GM21381 (cell line): ENCODE measurements at regions not wholly inside any gene's neighbourhood (a gene's known extent, or its start where the extent isn't known, plus 50 kb on each side); places are given as distances from the start of the nearest gene placed in this dataset.
"Not testable (repeated sequence)": the region's sequence is repeated elsewhere in the genome, so short reads cannot be mapped to it uniquely, and the experiment has no call there.

Source experiments
- ATAC-seq: cut with Tn5 transposase; IDR thresholded peaks from one replicate; pipeline ENCODE4 v1.9.1; 2021; ENCODE audit warnings: mild to moderate bottlenecking, moderate library complexity; ENCODE audit not compliant: unreplicated experiment

DNA sequence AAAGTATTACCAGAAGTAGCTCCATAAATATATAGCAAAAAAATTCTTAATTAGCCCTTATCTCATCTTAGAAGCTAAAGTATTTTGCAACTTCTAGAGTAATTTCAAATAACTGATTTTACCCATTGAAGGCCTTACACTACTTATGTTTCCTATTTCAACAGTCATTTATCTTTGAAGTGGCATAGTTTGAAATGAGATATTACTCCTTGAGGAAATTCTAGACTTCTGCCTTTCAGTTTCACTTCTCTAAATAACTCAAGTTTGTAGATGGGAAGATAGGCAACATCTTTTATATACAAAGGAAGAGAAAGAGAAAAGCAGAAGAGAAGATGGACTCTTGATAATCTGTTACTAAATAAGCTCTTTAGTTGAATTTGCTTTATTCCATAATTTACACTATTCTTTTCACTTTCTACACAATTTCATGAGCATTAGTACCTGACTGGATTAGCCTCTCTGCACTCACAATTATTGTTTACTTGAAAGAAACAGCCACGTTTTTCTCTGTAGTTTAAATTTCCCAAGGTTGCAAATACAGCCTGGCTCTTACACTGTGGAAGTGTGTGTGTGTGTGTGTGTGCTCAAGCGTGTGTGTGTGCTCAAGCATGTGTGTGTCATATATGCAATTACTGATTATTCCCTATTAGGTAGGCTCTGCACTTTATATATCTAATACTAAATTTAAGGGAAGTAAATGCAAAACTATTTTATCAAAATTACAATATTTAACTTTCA lies 60.6 kb upstream of the EMB start:
- ATAC-seq = peak; percentile 97

DNA sequence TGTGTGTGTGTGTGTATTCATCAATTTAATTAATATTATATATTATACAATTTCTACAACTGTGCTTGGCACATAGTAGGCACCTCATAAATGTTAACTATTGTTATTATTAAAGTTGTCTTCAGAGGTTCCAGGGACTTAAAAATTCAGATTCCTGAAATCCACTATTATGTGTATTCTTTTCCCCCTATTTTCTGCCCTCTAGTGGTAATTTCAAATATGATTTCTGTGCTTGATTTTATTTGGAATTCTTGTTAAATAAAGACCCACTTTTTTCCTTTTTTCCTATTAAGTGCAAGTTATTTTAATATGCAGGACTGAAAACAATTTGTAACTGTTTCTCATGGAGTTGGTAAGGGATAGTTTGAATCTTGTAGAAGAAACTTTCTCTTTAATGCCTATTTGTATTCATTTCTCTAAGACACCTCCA lies 72.0 kb upstream of the EMB start:
- not testable (repeated sequence) for ATAC-seq

DNA sequence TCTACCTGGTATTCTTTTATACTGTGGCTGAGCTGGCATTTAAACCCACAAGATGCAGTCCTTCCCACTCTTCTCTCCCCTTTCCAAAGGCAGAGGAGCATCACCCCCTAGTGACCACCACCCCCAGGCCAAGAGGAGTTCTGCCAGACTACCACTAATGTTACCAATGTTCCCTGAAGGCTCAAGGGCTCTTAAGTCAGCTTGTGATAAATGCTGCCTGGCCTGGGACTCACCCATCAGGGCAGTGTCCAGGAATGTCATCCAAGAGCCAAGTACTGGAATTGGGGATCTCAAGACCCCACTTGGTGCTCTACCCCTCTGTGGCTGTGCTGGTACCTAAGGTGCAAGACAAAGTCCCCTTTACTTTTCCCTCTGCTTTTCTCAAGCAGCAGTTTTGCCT lies 80.0 kb upstream of the EMB start:
- not testable (repeated sequence) for ATAC-seq

DNA sequence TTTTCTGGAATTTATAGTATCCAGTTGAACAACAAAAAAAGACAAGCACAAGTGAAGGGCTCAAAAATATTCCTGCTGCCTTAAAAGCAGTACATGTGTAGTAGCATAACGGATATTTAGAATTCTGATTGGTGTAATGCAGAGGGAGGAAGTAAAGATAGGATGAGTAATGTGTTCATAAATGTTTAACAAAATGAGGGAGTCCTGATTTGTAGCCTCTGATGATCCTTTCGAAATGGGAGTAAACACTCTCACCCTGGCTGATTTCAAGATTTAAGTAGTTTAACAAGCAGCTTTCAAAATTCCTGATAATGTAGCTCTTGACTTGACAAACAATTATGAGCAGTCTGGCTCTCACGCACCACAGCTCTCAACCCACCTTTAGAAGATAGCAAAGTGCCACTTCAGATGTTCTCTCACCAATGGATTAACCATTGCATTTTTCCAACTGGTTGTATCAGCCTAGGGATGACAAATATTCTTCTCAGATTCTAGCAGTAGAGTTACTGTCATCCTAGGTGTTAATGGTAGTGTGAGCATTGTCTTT lies 86.5 kb upstream of the EMB start:
- not testable (repeated sequence) for ATAC-seq

DNA sequence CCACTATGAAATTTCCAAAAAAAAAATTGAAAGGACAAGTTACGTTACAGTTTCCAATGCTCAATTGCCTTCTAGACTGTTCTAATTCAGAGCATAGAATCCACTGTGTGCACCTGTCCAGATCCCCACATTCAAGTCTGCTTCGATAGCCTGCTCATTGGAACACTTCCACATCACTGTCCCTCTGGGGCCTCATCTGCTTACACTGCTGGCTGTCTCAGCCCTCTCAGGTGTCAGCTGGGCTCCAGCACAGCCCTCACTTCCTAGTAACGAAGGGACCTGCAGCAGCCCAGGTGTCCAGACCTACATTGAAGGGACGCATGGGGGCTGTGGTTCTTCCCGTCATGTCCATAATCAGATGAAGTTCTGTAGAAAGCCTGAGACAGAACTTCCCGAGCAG lies 94.3 kb upstream of the EMB start:
- no peak for ATAC-seq

DNA sequence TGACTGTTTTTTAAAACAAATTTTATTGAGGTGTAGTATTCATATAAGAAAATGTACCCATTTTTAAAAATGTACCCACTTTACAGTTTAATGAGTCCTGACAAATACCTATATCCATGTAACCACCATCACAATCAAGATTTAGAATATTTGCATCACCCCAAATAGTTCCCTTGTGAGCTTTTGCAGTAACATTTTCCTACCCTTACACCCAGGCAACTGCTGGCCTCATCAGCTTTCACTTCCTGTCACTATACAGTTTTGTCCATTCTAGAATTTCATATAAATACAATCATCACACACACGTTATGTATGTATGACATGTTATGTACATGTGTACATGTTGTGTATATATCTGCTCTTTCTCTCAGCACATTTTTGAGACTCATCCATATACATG lies 96.4 kb upstream of the EMB start:
- not testable (repeated sequence) for ATAC-seq

DNA sequence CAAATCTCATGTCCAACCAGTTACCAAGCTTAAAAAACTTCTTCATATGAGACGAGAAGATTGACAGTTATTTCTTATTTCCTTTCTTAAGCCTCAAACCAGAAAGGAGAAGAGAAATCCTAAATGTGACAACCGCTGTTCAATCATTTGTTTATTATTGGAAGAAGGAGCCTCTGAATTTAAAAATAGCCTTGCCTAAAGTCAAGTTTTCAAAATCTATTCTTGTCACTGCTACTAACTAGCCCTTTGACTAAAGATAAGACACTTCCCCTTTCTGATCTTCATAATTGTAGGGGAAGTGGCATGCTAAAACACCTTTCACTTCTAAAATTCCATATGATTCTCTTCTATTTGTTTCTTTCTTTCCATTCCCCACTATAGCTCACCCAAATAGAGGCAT lies 106.2 kb upstream of the EMB start:
- ATAC-seq = peak; percentile 84

DNA sequence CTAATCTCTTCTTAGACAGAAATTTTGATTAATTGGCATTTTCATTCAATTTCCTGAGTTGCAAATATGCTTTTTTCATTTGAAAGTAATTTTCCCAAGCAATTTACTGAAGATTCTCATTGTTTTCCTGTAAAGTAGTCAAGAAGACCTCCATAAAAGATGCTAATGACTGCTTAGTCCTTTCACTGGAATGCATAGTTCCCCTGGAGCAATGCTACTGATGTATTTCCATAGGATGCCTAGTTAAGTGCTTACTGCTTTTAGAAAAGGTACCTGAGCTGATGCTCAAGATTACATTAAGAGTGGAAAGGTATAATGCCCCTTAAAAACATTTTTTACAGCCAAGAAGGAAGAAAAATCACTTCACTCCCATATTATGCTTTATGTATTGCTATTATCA lies 109.2 kb upstream of the EMB start:
- ATAC-seq = no peak

DNA sequence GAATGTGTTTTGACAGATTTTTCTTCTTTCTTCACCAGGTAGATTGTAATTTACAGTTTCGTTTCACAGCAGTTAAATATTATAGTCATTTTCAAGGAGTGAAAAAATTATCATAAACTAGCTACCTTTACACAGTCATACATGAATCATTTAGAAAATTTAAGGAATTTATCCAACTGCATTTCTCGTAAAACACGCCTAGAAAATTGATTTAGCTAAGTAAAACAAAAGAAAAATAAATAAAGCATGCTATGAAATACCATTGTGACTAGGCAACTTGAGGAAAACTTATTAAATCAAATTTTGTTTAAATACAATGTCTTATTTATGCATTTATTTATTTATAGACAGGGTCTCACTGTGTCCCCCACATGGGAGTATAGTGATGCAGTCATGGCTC lies 109.9 kb upstream of the EMB start:
- ATAC-seq = no peak

DNA sequence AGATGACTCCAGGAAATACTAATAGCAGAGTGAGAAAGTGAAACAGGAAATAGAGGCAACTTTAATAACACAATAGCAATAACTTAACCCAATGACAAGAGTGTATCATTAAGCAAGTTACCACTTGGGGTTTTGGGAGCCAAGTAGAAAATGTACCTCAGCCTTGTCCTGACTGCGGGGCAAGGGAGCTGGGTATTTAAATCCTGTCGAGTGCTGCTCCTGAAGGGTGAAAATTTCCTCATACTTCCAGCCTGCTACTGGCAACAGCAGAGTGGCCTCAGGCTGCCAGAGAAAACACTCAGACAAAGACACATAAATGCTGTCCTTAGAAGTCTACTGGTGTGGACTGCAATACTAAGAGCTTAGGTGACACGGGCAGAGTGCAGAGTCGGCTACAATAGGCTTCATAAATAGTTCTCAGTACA lies 112.5 kb upstream of the EMB start:
- no peak for ATAC-seq

DNA sequence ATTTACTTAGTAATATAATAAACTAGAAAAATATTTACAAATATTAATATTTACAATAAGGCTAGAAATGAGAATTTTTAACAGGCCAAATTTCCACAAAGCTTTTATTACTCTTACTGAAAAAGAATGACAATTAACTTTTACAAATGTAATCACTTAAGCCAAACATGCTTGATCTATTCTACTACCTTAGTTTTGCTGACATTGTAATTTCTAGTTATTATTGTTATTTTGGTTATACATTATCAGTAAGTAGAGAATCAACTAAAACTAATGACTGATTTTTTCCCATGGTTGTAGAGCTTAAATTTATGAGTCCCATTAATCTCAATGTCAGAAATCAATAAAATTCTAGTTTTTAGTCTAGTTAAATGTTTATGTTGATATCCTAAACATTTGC lies 107.8 kb upstream of the PARP8 start:
- ATAC-seq = not testable (repeated sequence)

DNA sequence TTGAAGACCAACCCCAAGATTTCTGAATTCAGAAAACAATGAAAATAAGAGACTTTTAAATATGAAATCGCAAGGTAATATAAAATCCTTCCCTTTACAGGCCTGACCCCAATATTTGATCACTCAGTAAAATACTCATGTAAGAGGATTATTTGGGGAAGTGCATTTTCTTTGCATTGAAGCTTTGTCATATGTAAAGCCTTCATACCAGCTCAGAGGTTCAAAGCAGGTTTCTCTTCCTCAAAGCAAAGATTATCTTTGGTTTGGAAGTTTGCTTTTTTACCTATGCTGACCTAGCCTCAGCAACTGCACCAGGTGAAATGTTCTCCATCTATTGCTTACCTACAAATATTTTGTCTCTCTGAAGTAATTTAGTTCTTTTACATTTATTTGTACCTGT lies 106.5 kb upstream of the PARP8 start:
- ATAC-seq = no peak

DNA sequence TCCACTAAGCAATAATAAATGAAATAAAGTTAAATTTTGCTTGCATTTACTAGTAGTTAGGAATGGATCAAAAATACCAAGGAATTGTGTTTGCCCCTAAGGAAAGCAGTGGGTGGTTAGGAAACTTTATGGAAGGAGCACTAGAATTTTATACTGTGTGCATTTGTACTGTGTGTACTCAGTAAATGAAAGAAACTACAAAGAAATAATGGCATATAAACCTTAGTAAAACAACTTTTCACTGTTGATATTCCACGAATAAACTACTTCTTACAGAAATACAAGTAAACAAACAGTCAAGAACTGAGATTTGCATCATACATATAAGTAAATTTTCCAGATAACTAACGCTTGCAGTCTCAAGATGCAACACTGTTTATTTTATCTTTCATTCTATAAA lies 103.7 kb upstream of the PARP8 start:
- ATAC-seq = no peak

DNA sequence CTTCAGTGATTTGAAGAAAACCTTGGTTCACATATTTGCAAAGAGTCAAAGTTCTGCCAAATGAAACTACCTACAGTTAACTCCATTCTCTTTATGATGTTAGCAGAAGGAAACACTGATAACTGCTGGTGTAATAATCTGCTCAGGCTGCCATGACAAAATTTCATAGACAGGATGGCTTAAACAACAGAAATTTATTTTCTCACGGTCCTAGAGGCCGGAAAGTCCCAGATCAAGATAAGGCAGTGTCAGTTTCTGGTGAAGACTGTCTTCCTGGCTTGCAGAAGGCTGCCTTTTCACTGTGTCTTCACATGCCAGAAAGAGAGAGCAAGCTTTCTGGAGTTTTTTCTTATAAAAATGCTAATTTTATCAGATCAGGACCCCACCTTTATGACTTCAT lies 102.4 kb upstream of the PARP8 start:
- ATAC-seq = peak; percentile 73

DNA sequence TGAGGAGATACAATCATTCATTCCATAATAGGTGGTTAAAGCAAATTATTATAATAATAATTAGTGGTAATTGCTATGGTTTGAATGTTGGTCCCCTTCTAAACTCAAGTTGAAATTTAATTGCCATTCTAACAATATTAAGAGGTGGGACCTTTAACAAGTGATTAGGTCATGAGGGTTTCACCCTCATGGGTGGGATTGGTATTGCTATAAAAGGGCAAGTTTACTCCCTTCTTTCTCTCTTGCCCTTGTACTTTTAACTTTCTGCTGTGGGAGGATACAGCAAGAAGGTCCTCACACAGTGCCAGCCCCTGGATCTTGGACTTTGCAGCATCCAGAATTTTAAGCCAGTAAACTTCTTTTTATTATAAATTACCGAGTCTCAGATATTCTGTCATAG lies 101.9 kb upstream of the PARP8 start:
- ATAC-seq = no peak

DNA sequence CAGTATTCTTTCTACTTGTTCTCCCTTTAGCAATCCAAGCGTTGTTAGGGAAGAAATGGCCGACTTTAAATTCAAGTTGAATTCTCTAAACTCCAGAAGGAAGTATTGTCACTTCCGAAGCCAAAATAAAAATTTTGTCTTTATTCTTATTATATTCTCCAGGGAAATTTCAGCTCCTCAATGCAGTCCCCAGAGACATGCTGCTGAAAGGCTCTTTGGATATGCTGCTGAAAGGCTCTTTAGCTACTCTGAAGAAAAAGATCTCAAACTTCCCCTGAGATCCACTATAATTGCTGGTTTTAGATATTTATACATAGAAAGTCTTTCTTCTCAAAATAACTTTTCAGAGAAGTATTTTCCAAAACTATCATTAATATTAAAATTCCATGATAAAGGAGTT lies 92.3 kb upstream of the PARP8 start:
- no peak for ATAC-seq

DNA sequence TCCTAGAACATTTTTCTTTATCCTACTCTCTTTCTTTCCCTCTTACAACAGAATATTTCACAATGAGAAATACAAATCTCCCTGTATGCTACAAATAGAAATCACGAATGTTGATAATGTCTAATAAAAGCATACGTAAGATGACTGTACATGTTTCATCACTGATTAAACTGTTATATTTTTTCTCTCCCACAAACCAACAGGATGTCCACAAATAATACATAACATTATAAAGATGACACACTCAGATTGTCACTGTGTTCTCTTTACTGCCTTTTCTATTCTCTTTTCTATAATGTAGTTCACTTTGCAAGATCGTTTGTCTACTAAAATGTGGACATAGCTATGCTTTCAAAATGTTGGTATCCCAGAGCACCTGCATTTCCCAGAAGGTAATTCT lies 90.7 kb upstream of the PARP8 start:
- no peak for ATAC-seq

DNA sequence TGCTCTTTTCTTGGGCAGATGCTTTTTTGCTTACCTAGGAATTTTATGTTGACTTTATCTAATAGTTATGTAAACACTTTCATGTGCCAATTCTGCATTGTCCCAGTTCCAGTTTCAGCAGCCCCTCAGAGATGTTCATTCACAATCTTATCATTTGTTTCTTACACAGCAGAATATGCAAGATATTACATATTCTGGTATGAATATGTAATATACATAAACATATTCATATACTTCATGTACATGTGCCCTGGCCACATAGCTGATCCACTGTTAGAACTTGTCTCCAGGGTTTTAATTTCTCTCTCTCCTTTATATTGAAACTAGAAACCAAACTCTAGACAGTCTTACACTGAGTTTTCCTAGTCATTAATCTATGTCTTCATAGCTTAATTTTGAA lies 90.2 kb upstream of the PARP8 start:
- no peak for ATAC-seq

DNA sequence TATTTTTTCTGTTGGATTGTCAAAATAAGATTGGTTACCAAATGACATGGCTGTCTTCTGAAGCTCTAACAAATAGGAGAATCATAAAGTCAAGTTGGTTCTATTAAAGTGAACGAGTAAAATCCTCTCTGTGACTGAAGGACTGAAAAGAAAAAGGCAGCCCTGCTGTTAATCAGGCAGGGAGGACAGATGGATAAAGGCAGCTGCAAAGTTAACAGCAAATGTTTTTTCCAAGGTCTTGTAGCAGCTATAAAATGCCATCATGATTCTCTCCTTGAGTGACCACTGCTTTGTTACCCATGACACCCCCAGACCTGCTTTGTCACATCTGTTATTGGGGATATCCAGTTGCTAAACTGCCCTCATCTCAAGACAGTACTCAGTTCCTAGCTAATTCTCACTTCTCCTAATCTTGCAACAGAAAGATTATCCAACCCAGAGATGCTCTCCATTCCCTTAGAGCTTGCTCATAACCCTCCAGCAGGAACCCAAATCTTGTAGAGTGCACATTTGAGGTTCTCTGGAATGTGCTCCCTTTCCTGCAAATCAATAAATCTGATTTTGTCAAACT lies 89.7 kb upstream of the PARP8 start:
- ATAC-seq = no peak

DNA sequence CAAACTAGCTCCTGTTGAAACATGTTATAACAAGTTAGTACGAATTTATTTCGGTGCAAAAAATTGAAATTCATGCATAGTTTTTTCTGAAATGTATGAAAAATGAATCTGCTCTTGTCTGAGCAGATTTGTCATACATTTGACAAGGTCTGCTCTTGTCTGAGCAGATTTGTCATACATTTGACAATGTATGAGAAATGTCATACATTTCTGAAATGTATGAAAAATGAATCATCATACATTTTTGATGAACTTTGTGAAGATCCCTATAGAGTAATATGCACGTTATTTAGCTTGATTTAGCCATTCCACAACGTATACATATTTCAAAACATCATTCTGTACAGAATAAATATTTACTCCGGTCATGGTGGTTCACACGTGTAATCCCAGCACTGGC lies 85.9 kb upstream of the PARP8 start:
- ATAC-seq = no peak

DNA sequence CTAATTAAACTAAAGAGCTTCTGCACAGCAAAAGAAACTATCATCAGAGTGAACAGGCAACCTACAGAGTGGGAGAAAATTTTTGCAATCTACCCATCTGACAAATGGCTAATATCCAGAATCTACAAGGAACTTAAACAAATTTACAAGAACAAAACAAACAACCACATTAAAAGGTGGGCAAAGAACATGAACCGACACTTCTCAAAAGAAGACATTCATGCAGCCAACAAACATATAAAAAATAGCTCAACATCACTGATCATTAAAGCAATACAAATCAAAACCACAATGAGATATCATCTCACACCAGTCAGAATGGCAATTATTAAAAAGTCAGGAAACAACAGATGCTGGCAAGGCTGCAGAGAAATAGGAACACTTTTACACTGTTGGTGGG lies 84.6 kb upstream of the PARP8 start:
- not testable (repeated sequence) for ATAC-seq

DNA sequence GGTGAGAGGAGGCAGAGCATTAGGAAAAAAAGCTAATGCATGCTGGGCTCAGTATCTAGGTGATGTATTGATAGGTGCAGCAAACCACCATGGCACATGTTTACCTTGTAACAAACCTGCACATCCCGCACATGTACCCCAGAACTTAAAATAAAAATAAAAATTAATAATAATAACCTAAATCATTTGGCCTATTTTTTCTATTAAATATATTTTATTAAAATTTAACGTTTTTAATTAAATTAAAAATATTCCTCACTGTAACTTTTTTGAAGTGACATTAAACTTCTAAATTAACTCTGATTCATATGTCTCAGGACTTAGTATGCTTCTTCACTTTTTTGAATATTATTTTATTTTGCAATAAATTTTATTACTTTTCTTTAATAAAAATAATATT lies 83.7 kb upstream of the PARP8 start:
- ATAC-seq = no peak

DNA sequence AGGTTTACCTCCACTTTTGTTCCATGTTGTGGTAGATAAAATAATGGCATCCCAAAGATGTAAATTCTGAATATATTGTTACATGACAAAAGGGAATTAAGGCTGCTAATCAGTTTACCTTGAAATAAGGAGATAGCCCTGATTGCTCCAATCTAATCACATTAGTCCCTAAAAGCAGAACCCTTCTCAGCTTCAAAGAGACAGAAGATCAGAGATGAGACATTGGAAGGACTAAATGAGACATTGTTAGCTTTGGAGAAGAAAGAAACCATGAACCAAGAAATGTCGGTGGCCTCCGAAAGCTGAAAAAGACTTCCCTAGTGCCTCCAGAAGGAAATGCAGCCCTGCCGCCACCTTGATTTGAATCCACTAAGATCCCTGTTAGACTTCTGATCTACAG lies 82.8 kb upstream of the PARP8 start:
- no peak for ATAC-seq
